Testis (tissue), 2 donors: ENCODE measurements at regions not wholly inside any gene's neighbourhood (a gene's known extent, or its start where the extent isn't known, plus 50 kb on each side); places are given as distances from the start of the nearest gene placed in this dataset.
"Not testable (repeated sequence)": the region's sequence is repeated elsewhere in the genome, so short reads cannot be mapped to it uniquely, and the experiment has no call there.

Experiments
- DNase-seq: peaks from one replicate; pipeline ENCODE4 v3.0.0-alpha.2; 2019
- H3K27ac ChIP-seq, 2 donors: fragments of 200-600 bp; sonication (generic); one replicate each; pipeline ENCODE4 v1.5.1; 2019
- H3K27me3 ChIP-seq: fragments of 200-600 bp; sonication (generic); one replicate; pipeline ENCODE4 v1.5.1; 2019
- H3K36me3 ChIP-seq: fragments of 200-600 bp; sonication (generic); one replicate; pipeline ENCODE4 v1.5.1; 2017; ENCODE audit warnings: low read depth; ENCODE audit errors: missing control alignments
- H3K4me1 ChIP-seq: fragments of 200-600 bp; sonication (generic); one replicate; pipeline ENCODE4 v1.5.1; 2019
- H3K4me3 ChIP-seq, 2 donors: fragments of 200-600 bp; sonication (generic); one replicate each; pipeline ENCODE4 v1.5.1; 2017 to 2019
- H3K9me3 ChIP-seq: fragments of 200-600 bp; sonication (generic); one replicate; pipeline ENCODE4 v1.5.1; 2017
- POLR2A ChIP-seq: fragments of 450-650 bp; IDR thresholded peaks from one replicate; pipeline ENCODE4 v1.6.1; 2017; ENCODE audit warnings: antibody characterized with exemption, mild to moderate bottlenecking, moderate library complexity
- WGBS, 2 donors: methylation state at CpG; one replicate each; pipeline ENCODE4 v1.1.5; 2018; 5-methylcytosine and 5-hydroxymethylcytosine counted together
- intact Hi-C: fragments of 100-400 bp; cut with DNase I; formaldehyde crosslinking; loops from one replicate; pipeline ENCODE4 v1.15.1; 2023; ENCODE audit warnings: low total_unique reads
- TF ChIP-seq, protein P1 (sequence below), 3 experiments: fragments of 450-650 bp in 2 of 3; fragments of 200-600 bp in 1 of 3; sonication (generic) in 1 of 3; IDR thresholded peaks; one replicate each; pipeline ENCODE4 v1.5.1; 2016 to 2019; ENCODE audit warnings: antibody characterized with exemption in 3 of 3, mild to moderate bottlenecking in 2 of 3, moderate library complexity in 1 of 3

DNA sequence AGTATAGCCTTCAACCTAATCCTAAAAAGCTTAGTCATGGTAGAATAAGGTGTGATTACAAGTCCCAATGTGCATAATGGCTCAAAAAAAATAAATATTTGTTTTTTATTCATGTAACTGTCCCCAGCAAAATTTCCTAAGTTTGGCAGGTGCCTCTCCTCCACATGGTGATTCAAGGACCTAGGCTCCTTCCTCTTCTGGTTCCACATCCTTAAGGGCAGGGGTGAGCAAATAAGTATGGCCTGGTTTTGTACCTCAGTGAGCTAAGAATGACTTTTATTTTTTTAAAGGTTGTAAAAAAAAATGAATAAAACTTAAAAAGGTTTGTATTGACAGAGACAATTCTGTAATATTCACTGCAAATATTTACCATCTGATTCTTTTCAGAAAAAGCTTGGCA lies 343.5 kb upstream of the UBE2E2 start:
- intact Hi-C loops, result no loop called here

DNA sequence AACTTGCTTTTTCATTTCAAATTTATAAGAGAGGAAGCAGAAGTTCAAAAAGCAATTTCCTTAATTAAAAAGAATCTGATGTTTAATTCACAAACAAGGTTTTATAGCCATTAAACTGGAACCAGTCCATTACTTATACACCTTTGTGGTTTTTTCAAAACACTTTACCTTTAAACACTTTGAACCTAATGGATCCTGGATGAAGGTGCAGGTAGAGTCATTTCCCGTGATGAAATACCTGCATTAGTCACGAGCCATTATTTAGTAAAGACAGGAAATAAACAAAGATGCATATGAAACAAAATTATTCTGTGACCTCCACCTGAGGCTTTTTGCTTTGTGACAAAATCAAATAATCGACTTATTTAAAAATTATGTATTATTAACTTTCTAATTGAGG lies 341.7 kb upstream of the UBE2E2 start:
- intact Hi-C loops, result no loop called here
- WGBS, 2 donors, result 92 to 96% methylated on average over 3 of the region's 3 CpGs
- H3K4me1 ChIP-seq, result peaks cover 8% of the 10 kb centered on the region
- no peak overlapping the region for H3K27ac ChIP-seq
- no peak overlapping the region for H3K4me3 ChIP-seq
- no peaks in the 10 kb centered on the region for H3K36me3 ChIP-seq
- H3K27me3 ChIP-seq, result no peaks in the 10 kb centered on the region
- no peak for TF ChIP-seq POLR2A
- H3K9me3 ChIP-seq, result no peaks in the 10 kb centered on the region
- no peak for DNase-seq

More for the DNA sequence above, 343.5 kb upstream of the UBE2E2 start:
- no peak for TF ChIP-seq POLR2A
- TF ChIP-seq, protein P1, sequence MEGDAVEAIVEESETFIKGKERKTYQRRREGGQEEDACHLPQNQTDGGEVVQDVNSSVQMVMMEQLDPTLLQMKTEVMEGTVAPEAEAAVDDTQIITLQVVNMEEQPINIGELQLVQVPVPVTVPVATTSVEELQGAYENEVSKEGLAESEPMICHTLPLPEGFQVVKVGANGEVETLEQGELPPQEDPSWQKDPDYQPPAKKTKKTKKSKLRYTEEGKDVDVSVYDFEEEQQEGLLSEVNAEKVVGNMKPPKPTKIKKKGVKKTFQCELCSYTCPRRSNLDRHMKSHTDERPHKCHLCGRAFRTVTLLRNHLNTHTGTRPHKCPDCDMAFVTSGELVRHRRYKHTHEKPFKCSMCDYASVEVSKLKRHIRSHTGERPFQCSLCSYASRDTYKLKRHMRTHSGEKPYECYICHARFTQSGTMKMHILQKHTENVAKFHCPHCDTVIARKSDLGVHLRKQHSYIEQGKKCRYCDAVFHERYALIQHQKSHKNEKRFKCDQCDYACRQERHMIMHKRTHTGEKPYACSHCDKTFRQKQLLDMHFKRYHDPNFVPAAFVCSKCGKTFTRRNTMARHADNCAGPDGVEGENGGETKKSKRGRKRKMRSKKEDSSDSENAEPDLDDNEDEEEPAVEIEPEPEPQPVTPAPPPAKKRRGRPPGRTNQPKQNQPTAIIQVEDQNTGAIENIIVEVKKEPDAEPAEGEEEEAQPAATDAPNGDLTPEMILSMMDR (IDR thresholded peaks at IDR 0.05), result no peak
- Histone ChIP-seq H3K27ac (no peak overlapping the region), H3K27me3 (no peaks in the 10 kb centered on the region), H3K4me3 (no peak overlapping the region), H3K9me3 (no peaks in the 10 kb centered on the region), H3K36me3 (no peaks in the 10 kb centered on the region), H3K4me1 (peaks cover 8% of the 10 kb centered on the region)
- DNase-seq, result no peak

DNA sequence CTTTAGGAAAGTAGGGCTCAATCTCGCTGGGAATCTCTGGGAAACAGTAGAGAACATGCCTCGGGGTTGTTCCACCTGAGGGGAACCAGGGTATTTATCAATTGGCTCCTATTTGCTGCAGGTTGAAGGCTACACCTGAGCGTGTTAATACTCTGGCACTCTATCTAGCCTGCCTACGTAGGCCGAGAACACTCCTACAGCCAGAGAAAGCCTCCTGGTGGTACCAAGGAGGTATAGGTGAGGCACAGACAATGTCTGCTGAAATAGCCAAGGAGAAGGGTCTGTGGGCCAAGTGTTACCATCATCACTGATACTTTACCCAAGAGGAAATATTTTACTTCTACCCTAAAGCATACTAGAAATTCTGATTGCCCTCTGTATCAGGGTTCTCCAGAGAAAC lies 341.0 kb upstream of the UBE2E2 start:
- TF ChIP-seq POLR2A, result no peak
- H3K36me3 ChIP-seq, result no peaks in the 10 kb centered on the region
- peaks cover 8% of the 10 kb centered on the region for H3K4me1 ChIP-seq
- intact Hi-C loops, result no loop called here
- H3K27ac ChIP-seq, result no peak overlapping the region
- WGBS, 2 donors, result 87 to 89% methylated on average over 5 of the region's 5 CpGs
- H3K4me3 ChIP-seq, result no peak overlapping the region
- H3K27me3 ChIP-seq, result no peaks in the 10 kb centered on the region
- DNase-seq, result no peak
- no peaks in the 10 kb centered on the region for H3K9me3 ChIP-seq

DNA sequence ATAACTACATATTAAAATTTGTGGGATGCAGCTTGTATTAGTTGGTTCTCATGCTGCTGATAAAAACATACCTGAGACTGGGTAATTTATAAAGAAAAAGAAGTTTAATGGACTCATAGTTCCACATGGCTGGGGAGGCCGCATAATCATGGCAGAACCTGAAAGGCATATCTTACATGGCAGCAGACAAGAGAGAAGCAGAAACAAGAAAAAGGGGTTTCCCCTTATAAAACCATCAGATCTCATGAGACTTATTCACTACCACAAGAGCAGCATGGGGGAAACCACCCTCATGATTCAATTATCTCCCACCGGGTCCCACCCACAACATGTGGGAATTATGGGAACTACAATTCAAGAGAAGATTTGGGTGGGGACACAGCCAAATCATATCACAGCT lies 320.3 kb upstream of the UBE2E2 start:
- 98 to 100% methylated on average over 2 of the region's 2 CpGs for WGBS, 2 donors
- H3K36me3 ChIP-seq, H3K4me3 ChIP-seq, DNase-seq, H3K27me3 ChIP-seq, H3K9me3 ChIP-seq, H3K4me1 ChIP-seq, H3K27ac ChIP-seq, intact Hi-C loops: not testable (repeated sequence)

DNA sequence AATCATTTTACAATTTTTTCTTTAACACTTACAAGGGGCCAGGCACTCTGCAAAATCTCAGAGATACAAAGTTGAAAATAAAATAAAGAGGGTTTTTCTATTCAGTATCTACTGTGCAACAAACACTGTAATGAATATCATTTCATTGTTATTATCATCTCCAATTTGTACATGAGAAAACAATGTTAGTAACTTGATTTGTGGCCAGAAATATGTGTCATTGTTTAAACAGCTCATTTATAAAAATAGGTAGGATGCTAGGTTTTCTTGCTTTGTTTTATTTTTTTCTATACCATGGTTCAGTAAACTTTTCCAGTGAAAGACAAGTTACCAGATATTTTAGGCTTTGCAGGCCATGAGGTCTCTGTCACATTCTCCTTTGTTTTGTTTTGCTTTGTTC lies 318.1 kb upstream of the UBE2E2 start:
- H3K36me3 ChIP-seq, result no peaks in the 10 kb centered on the region
- no peaks in the 10 kb centered on the region for H3K4me1 ChIP-seq
- H3K4me3 ChIP-seq, result no peak overlapping the region
- DNase-seq, result no peak
- H3K9me3 ChIP-seq, result no peaks in the 10 kb centered on the region
- no peaks in the 10 kb centered on the region for H3K27me3 ChIP-seq
- H3K27ac ChIP-seq, result no peak overlapping the region
- intact Hi-C loops, result no loop called here
- TF ChIP-seq POLR2A, result no peak
- TF ChIP-seq, protein P1 (IDR thresholded peaks at IDR 0.05), result no peak

DNA sequence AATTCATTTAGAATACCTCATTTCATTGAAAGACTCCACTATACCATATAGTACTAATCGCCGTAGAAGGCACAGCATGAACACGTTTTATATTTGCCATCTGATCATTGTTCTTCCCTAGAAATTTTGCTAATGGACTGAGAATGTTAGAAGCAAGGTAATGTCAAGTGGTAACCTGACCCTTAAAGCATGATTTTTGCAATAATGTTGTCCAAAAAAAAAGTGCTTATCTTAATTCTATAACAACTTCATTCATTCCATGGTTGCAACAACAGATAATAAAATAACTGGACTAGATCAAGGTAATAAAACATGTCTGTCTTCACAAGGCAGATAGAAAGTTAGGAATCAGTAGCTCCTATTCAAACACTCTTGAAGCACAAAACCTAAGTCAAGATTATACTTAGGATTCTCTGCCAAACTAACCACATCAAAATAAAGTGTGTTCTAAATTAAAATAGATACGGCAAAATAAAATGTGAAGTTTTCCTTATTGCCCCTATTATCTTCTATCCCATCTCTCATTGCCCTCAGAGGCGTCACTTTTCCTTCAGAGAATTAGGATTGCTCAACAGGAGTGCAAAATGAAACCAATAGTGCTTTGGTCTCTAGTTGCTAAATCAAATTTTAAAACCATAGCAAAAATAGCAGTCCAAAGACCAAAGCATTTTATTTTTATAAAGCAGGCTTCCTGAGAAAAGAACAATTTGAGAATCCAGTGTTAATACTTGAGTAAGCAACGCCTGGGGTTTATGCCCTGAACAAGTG lies 317.4 kb upstream of the UBE2E2 start:
- 87 to 90% methylated on average over 6 of the region's 6 CpGs for WGBS, 2 donors
- no peaks in the 10 kb centered on the region for H3K9me3 ChIP-seq
- no peak overlapping the region for H3K27ac ChIP-seq
- no peaks in the 10 kb centered on the region for H3K27me3 ChIP-seq
- no peak overlapping the region for H3K4me3 ChIP-seq
- TF ChIP-seq POLR2A, result no peak
- TF ChIP-seq, protein P1 (IDR thresholded peaks at IDR 0.05), result no peak
- H3K4me1 ChIP-seq, result no peaks in the 10 kb centered on the region
- no peaks in the 10 kb centered on the region for H3K36me3 ChIP-seq
- intact Hi-C loops, result no loop called here
- DNase-seq, result no peak
